DOHH2 (cell line): ENCODE measurements at regions not wholly inside any gene's neighbourhood (a gene's known extent, or its start where the extent isn't known, plus 50 kb on each side); places are given as distances from the start of the nearest gene placed in this dataset.

Experiments
- EZH2phosphoT487 ChIP-seq: fragments of 200-600 bp; sonication (generic); IDR thresholded peaks from 2 replicates; pipeline ENCODE4 v1.6.1; 2017; ENCODE audit warnings: borderline replicate concordance, mild to moderate bottlenecking, antibody characterized with exemption, low read length, moderate library complexity, mixed read lengths
- TF ChIP-seq, protein P1 (sequence below): fragments of 200-600 bp; sonication (generic); IDR thresholded peaks from one replicate; pipeline ENCODE4 v1.5.1; 2014; ENCODE audit warnings: antibody characterized with exemption, mild to moderate bottlenecking, low read depth, low read length; ENCODE audit not compliant: poor library complexity, severe bottlenecking

DNA sequence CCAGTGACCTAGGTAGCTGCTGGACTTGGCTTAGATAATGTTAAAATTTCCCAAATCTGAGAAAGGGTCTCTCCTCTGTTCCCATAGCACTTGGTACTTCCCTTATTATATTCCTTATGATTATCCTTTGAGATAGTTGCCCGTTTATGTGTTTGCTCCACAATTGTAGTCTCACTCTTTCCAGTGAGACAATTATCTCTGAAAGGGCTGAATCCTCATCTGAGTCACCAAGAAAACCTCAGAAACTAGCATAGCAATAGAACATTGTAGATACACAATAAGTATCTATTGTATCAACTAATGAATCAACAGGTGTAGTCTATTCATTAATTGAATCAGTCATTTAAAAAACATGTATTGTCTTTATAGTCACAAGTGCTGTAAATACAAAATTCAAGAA lies 119.1 kb upstream of the FAR2 start:
- TF ChIP-seq, protein P1, sequence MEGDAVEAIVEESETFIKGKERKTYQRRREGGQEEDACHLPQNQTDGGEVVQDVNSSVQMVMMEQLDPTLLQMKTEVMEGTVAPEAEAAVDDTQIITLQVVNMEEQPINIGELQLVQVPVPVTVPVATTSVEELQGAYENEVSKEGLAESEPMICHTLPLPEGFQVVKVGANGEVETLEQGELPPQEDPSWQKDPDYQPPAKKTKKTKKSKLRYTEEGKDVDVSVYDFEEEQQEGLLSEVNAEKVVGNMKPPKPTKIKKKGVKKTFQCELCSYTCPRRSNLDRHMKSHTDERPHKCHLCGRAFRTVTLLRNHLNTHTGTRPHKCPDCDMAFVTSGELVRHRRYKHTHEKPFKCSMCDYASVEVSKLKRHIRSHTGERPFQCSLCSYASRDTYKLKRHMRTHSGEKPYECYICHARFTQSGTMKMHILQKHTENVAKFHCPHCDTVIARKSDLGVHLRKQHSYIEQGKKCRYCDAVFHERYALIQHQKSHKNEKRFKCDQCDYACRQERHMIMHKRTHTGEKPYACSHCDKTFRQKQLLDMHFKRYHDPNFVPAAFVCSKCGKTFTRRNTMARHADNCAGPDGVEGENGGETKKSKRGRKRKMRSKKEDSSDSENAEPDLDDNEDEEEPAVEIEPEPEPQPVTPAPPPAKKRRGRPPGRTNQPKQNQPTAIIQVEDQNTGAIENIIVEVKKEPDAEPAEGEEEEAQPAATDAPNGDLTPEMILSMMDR: no peak
- no peak for TF ChIP-seq EZH2phosphoT487
